Large intestine (tissue), 3 donors: ENCODE measurements at regions not wholly inside any gene's neighbourhood (a gene's known extent, or its start where the extent isn't known, plus 50 kb on each side); places are given as distances from the start of the nearest gene placed in this dataset.

Source experiments
- DNase-seq, 2 donors: peaks; one replicate each; pipeline versions ENCODE4 v3.0.0 to v3.0.0-alpha.2; 2013
- H3K27ac ChIP-seq: one replicate; pipeline ENCODE4 v1.5.1; 2013; ENCODE audit warnings: low read length
- H3K27me3 ChIP-seq: 2 replicates; pipeline ENCODE4 v1.6.1; 2013; ENCODE audit warnings: low read length; ENCODE audit not compliant: control insufficient read depth, insufficient read depth
- H3K36me3 ChIP-seq: 2 replicates; pipeline ENCODE4 v1.6.1; 2013; ENCODE audit warnings: low read length; ENCODE audit not compliant: control insufficient read depth, insufficient read depth
- H3K4me1 ChIP-seq: one replicate; pipeline ENCODE4 v1.6.1; 2013; ENCODE audit warnings: low read length; ENCODE audit not compliant: control insufficient read depth, insufficient read depth
- H3K4me3 ChIP-seq: one replicate; pipeline ENCODE4 v1.5.1; 2013; ENCODE audit warnings: low read length
- H3K9me3 ChIP-seq: one replicate; pipeline ENCODE4 v1.6.1; 2013; ENCODE audit warnings: mild to moderate bottlenecking, low read depth, low read length, moderate library complexity; ENCODE audit not compliant: control insufficient read depth
- WGBS: methylation state at CpG from one replicate; pipeline ENCODE4 v1.1.5; 2013; ENCODE audit warnings: low lambda C conversion rate; ENCODE audit not compliant: insufficient coverage; 5-methylcytosine and 5-hydroxymethylcytosine counted together

DNA sequence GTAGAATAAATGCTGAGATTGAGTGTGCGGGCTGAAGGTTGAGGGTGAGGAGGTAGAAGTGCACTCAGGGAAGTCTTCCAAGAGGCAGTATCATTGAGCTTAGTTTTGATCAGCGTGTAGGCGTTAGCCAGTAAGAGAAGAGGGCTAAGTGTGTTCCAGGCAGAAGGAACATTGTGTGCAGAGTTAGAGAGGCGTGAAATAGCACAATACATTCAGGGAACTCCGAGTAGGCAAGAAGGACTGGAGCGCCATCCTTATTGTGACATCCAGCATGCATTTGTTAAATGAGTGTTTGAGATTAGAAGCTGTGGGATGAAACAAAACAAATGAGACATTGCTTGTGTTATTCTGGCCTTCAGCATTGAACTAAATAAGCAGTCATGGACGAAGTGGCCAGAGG lies 140.9 kb upstream of the MKLN1 start:
- no peak for DNase-seq
- H3K4me3 ChIP-seq: no peak overlapping the region
- WGBS: 100% methylated on average over 2 of the region's 7 CpGs
- H3K27me3 ChIP-seq: peaks cover 3% of the 10 kb centered on the region
- no peaks in the 10 kb centered on the region for H3K4me1 ChIP-seq
- H3K36me3 ChIP-seq: no peaks in the 10 kb centered on the region
- no peaks in the 10 kb centered on the region for H3K9me3 ChIP-seq
- H3K27ac ChIP-seq: no peak overlapping the region

DNA sequence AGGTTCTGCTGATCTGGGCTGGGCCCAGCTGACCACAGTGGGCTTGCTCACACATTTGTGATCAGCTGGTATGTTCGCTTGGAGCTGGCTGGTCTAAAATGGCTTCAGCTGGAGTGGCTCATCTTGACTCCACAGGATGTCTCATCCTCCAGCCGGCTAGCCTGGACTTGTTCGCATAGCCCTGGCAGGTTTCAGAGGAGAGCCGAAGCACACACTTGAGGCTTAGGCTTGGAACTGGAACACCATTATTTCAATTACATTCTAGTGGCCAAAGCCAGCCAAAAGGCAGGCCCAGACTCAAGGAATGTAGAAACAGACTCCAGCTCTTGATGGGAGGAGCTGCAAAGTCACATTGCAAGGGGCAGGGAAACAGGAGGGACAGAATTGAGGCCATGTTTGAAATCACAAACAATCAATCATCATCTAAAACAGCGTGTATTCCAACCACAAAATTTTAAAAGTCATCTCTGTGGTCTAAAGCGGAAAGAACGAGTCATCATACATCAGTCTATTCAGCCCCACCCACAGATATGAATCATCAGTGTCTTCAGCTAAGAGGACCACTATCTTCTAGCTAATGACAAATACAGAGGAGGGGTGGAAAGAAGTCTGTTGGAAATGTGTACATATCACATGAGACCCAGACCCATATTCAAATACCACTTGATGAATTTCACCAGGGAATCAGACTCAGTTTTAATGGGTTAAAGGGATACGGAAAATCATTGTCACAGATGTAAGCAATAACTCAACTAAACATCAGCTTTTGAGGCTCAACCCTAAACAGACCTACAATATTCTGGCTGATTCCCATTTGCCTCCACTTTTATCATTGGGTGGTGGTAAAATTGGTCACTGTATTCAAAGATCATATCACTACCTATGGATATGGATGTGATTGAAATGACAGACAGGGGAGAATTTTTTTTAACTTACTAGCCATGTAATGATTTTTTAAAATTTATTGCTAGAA lies 139.0 kb upstream of the MKLN1 start:
- WGBS: no CpG with 5 or more reads among the region's 8 CpGs
- Histone ChIP-seq H3K4me1 (no peaks in the 10 kb centered on the region), H3K36me3 (no peaks in the 10 kb centered on the region), H3K27me3 (peaks cover 3% of the 10 kb centered on the region), H3K4me3 (no peak overlapping the region), H3K27ac (no peak overlapping the region), H3K9me3 (no peaks in the 10 kb centered on the region)
- DNase-seq: no peak

DNA sequence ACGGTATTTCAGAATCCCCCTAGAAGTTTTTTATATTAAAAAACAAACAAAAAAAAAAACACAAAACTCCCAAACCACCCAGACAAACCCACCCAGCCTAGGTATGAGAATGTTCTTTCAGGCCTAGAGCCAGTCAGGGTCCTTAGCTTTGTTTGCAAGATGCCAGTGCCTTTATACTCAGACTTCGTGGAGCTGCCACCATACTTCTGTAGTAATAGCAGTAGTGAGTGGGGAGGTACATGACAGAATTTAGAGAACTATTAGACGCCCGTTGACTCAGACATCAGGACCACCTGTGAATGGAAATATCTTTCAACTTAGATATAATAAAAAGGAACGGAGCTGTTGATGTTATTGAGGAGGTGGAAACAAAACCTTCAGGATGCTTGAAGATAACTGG lies 138.2 kb upstream of the MKLN1 start:
- H3K36me3 ChIP-seq: no peaks in the 10 kb centered on the region
- H3K9me3 ChIP-seq: no peaks in the 10 kb centered on the region
- H3K4me3 ChIP-seq: no peak overlapping the region
- H3K4me1 ChIP-seq: no peaks in the 10 kb centered on the region
- peaks cover 3% of the 10 kb centered on the region for H3K27me3 ChIP-seq
- WGBS: 82% methylated on average over 3 of the region's 5 CpGs
- no peak for DNase-seq
- H3K27ac ChIP-seq: no peak overlapping the region

GRCh38 chr7:131190146-131190545 lies 137.5 kb upstream of the MKLN1 start:
- no peak for DNase-seq
- Histone ChIP-seq H3K27ac (no peak overlapping the region), H3K9me3 (no peaks in the 10 kb centered on the region), H3K36me3 (no peaks in the 10 kb centered on the region), H3K27me3 (peaks cover 3% of the 10 kb centered on the region), H3K4me3 (no peak overlapping the region), H3K4me1 (no peaks in the 10 kb centered on the region)
- no CpG with 5 or more reads among the region's 2 CpGs for WGBS

DNA sequence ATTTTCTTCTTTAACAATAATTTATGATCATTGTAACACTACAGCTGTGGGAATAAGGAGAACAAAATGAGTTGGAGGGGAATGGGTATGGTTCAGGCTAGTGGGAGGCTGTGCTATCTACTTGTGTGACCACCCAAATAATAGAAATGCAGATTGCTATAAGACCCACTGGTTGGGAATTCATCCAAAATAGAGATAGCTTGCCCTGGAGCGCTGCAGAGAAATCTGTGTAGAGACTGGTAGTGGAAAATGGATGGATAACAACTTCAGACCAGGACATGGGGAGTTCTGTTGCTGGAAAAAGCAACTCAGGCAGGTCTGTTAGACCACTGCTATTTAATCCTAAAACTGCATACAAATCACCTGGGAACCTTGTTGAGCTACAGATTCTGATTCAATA lies 137.1 kb upstream of the MKLN1 start:
- Histone ChIP-seq H3K4me1 (no peaks in the 10 kb centered on the region), H3K4me3 (no peak overlapping the region), H3K36me3 (no peaks in the 10 kb centered on the region), H3K27ac (no peak overlapping the region), H3K9me3 (no peaks in the 10 kb centered on the region), H3K27me3 (peaks cover 3% of the 10 kb centered on the region)
- WGBS: no CpG with 5 or more reads among the region's 1 CpG
- no peak for DNase-seq

- no peaks in the 10 kb centered on the region for H3K36me3 ChIP-seq
- WGBS: no CpG with 5 or more reads among the region's 7 CpGs
- H3K4me3 ChIP-seq: no peak overlapping the region
- H3K27ac ChIP-seq: no peak overlapping the region
- peaks cover 3% of the 10 kb centered on the region for H3K27me3 ChIP-seq
- no peaks in the 10 kb centered on the region for H3K4me1 ChIP-seq
- no peaks in the 10 kb centered on the region for H3K9me3 ChIP-seq
- no peak for DNase-seq
These were observed 133.4 kb upstream of the MKLN1 start for GRCh38 chr7:131194070-131194865.

GRCh38 chr7:131196803-131197202 lies 130.9 kb upstream of the MKLN1 start:
- no peaks in the 10 kb centered on the region for H3K27me3 ChIP-seq
- DNase-seq: peak in 1 of 2 donors; percentile 24
- WGBS: no CpG with 5 or more reads among the region's 4 CpGs
- no peaks in the 10 kb centered on the region for H3K4me1 ChIP-seq
- H3K9me3 ChIP-seq: no peaks in the 10 kb centered on the region
- H3K27ac ChIP-seq: no peak overlapping the region
- H3K4me3 ChIP-seq: no peak overlapping the region
- H3K36me3 ChIP-seq: no peaks in the 10 kb centered on the region

DNA sequence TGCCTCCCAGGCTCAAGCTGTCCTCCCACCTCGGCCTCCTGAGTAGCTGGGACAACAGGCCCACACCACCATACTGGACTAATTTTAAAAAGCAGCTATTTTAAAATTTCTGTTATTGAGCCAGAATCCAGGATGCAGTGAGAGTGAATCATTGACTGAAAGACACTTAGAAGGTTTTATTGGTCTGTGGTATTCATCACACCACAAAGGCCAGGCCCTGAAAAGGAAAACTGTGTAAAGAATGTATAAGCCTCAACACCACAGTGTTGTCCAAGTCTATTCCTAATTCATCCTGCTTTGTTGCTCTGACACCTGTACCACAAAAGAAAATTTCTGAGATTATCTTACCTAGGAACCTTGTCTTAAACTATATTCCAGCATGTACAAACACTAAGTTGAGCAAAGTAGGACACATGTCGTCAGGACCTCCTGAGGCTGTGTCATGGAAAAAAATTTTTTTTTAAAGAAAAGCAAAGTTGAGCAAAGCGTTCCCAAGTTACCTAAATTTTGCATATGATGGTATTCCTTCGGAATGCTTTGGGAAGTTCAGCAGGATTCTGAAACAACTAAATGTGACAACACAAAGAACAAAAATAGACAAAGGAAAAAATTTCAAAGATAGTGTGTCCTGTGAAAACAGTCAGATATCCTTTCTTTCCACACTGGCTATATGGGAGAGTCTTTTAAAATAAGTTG lies 129.6 kb upstream of the MKLN1 start:
- no peak overlapping the region for H3K27ac ChIP-seq
- no peaks in the 10 kb centered on the region for H3K27me3 ChIP-seq
- DNase-seq: no peak
- no peaks in the 10 kb centered on the region for H3K9me3 ChIP-seq
- WGBS: 93% methylated on average over 3 of the region's 4 CpGs
- H3K36me3 ChIP-seq: no peaks in the 10 kb centered on the region
- no peak overlapping the region for H3K4me3 ChIP-seq
- no peaks in the 10 kb centered on the region for H3K4me1 ChIP-seq

DNA sequence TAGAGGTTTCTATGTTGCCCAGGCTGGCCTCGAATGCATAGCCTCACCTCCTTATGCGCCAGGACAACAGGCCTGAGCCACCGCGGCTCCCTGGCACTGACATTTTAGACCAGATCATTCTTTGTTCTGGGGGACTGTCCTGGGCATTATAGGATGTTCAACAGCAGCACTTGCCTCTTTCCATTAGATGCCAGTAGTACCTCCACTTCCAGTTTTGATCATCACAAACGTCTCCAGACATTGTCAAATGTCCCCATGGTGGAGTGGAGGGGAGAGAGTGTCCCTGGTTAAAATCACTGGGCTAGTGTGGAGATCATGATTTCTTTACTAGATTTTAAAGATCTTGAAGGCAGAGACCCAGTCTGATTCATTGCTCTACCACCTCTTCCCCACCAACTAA lies 125.2 kb upstream of the MKLN1 start:
- no CpG with 5 or more reads among the region's 5 CpGs for WGBS
- no peaks in the 10 kb centered on the region for H3K27me3 ChIP-seq

GRCh38 chr7:131203291-131203976 lies 124.2 kb upstream of the MKLN1 start:
- Histone ChIP-seq H3K27me3 (no peaks in the 10 kb centered on the region), H3K27ac (no peak overlapping the region), H3K4me3 (no peak overlapping the region), H3K4me1 (no peaks in the 10 kb centered on the region), H3K9me3 (no peaks in the 10 kb centered on the region), H3K36me3 (no peaks in the 10 kb centered on the region)
- DNase-seq: no peak
- WGBS: 89% methylated on average over 3 of the region's 5 CpGs

More for the DNA sequence above, 125.2 kb upstream of the MKLN1 start:
- Histone ChIP-seq H3K27ac (no peak overlapping the region), H3K9me3 (no peaks in the 10 kb centered on the region), H3K4me3 (no peak overlapping the region), H3K4me1 (no peaks in the 10 kb centered on the region), H3K36me3 (no peaks in the 10 kb centered on the region)
- no peak for DNase-seq
